Erythroblast (primary cell): ENCODE measurements at regions not wholly inside any gene's neighbourhood (a gene's known extent, or its start where the extent isn't known, plus 50 kb on each side); places are given as distances from the start of the nearest gene placed in this dataset.

Experiments
- GATA1 ChIP-seq: IDR thresholded peaks from 2 replicates; pipeline ENCODE4 v1.6.1; 2011; ENCODE audit warnings: low read depth, mild to moderate bottlenecking, control low read depth, low read length, moderate library complexity
- POLR2A ChIP-seq: IDR thresholded peaks from 2 replicates; pipeline ENCODE4 v1.6.1; 2011; ENCODE audit warnings: mild to moderate bottlenecking, low read length

DNA sequence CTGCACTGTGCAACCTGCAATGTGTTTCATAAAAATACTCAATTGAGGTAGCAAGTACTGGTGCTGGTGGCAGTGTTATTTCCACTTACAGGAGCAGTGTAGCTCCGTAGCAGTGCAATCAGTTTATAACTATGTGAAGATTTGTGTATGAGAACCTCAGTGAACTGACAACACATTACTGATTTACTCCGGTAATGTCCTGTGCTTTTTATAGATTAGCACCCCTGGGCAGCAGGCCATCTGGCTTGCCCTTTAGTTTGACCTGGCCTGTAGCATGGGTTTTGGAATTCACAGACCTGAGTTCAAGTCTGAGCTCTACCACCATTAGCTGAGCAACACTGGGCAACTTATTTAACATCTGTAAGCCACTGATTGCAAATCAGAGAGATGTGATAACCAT lies 78.6 kb upstream of the GBA3 start:
- TF ChIP-seq POLR2A (no peak), GATA1 (no peak)
